ENCODE measurements at regions not wholly inside any gene's neighbourhood (a gene's known extent, or its start where the extent isn't known, plus 50 kb on each side); places are given as distances from the start of the nearest gene placed in this dataset.

- TF ChIP-seq CTCF (IDR thresholded peaks at IDR 0.05; ENCODE audit: low read depth, low read length): no peak
- TF ChIP-seq MAX (IDR thresholded peaks at IDR 0.05; ENCODE audit: low read depth, low read length): no peak
- TF ChIP-seq POLR2A (IDR thresholded peaks at IDR 0.05; ENCODE audit: extremely low read depth, insufficient read length): no peak
These were observed 116.7 kb upstream of the NEK6 start for GRCh38 chr9:124140941-124141568.

Data from NB4 (cell line).